GM12873 (cell line): ENCODE measurements at regions not wholly inside any gene's neighbourhood (a gene's known extent, or its start where the extent isn't known, plus 50 kb on each side); places are given as distances from the start of the nearest gene placed in this dataset.

Experiments
- TF ChIP-seq, protein P1 (sequence below): IDR thresholded peaks from 2 replicates; pipeline ENCODE4 v1.5.1; 2012; ENCODE audit warnings: low read depth, mild to moderate bottlenecking, moderate library complexity, low read length, control low read depth; ENCODE audit not compliant: insufficient read depth; ENCODE audit errors: missing control alignments

- TF ChIP-seq, protein P1, sequence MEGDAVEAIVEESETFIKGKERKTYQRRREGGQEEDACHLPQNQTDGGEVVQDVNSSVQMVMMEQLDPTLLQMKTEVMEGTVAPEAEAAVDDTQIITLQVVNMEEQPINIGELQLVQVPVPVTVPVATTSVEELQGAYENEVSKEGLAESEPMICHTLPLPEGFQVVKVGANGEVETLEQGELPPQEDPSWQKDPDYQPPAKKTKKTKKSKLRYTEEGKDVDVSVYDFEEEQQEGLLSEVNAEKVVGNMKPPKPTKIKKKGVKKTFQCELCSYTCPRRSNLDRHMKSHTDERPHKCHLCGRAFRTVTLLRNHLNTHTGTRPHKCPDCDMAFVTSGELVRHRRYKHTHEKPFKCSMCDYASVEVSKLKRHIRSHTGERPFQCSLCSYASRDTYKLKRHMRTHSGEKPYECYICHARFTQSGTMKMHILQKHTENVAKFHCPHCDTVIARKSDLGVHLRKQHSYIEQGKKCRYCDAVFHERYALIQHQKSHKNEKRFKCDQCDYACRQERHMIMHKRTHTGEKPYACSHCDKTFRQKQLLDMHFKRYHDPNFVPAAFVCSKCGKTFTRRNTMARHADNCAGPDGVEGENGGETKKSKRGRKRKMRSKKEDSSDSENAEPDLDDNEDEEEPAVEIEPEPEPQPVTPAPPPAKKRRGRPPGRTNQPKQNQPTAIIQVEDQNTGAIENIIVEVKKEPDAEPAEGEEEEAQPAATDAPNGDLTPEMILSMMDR = no peak
These were observed 100.5 kb downstream of the SLC4A3 start for GRCh38 chr2:219727771-219728429.

DNA sequence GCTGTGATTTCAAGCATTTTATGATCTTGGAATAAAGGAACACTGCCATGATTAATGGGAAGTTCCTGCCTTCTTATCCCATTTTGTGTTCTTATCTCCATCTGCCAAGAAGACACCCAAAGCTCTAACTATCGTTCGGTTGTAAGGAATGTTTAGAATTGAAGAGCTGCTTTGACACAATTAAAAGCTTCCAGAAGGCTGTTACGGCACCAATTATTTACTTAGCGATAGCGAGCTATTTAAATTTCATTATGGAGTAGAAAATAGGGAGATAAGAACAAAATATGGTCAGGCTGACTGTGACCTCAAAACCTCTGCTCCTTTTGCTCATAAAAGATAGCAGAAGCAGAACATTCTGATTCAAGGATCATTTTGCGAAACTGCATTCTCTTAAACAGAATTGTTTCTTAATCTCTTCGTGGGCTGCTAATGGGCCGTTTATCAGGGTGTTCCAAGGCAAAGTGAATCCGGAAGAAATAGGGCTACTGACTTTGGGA is 101.6 kb downstream of the SLC4A3 start:
- TF ChIP-seq, protein P1 = no peak

GRCh38 chr2:219731173-219731572 is 103.7 kb downstream of the SLC4A3 start:
- TF ChIP-seq, protein P1 = no peak

DNA sequence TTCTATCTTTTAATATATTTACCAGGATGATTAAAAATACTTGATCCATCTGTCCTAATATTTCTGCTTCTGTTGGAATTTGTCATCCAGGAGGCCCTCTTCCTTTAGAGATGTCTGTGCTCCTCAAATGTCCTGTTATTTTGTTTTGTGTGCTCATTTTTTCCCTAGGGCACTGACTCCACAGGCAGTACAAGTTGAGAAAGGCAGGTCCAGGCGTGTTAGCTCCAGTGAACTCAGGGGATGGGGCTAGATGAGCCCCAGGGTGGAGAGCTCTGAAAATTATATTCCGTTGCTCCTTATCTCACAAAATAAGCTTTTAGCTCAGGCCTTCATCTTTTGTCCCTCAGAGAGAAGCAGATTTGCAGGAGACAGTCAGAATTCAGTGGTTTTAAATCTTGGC is 105.7 kb downstream of the SLC4A3 start:
- TF ChIP-seq, protein P1 = no peak

DNA sequence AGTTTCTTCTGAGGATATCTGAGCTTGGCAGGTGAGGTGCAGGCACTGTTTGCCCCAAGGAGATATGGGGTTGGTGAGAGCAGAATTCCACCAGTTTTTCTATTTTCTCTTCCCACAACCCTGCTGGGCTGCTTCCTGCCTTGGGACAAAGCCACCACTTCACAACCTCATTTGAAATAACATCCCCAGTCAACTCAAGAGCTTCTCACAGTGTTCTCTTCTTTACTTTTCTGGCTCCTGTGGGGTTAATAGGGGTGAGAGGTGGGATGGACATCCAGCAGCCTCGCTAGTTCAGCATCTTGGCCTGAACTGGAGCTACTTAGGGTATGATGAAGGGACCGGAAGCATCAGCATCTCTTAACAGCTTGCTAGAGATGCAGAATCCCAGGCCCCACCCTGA is 106.3 kb downstream of the SLC4A3 start:
- TF ChIP-seq, protein P1 = no peak

- TF ChIP-seq, protein P1 = peak; percentile 47
These were observed 108.8 kb downstream of the SLC4A3 start for GRCh38 chr2:219736209-219736608.

DNA sequence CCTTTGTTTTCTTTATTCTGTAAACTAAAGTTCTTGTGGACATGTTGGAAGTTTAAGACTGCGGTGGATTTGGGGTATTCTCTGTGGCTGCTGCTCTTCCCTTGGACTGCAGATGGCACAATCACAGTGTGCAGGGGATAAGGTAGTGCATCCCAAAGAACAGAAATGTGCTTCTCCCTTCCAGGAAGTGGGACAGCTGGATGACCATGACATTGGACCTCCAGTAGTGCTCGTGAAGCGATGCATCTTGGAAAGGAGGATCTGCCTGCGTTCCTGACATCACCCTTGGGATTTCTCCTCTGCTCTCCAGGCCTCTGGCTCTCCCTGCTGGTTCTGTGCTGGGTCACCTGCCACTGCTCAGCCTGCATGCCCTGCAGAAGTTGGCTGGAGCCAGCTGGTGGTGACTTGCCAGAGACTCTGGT is 109.9 kb downstream of the SLC4A3 start:
- TF ChIP-seq, protein P1 = peak; percentile 23

GRCh38 chr2:219739066-219739465 is 111.6 kb downstream of the SLC4A3 start:
- TF ChIP-seq, protein P1 = no peak
